Stimulated activated effector memory CD8-positive, alpha-beta T cell treated with anti-CD3 and anti-CD28 coated beads, Interleukin-12 subunit alpha, Interleukin-12 subunit beta, amount 100 ng/mL, for 72 hours (primary cell): ENCODE measurements at regions not wholly inside any gene's neighbourhood (a gene's known extent, or its start where the extent isn't known, plus 50 kb on each side); places are given as distances from the start of the nearest gene placed in this dataset.

Experiments used
- ATAC-seq: fragments of 150-1000 bp; cut with Tn5 transposase; 2 replicates; pipeline ENCODE4 v1.10.0; 2021
- DNase-seq, 2 donors: peaks; one replicate each; pipeline ENCODE4 v3.0.0; 2021 to 2022; ENCODE audit warnings: low spot score in 2 of 2
- H3K27ac Mint-ChIP-seq: one replicate; pipeline ENCODE4 v1.8.0; 2022; ENCODE audit warnings: mild to moderate bottlenecking, mixed read lengths
- H3K36me3 Mint-ChIP-seq: one replicate; pipeline ENCODE4 v1.8.0; 2022; ENCODE audit warnings: mild to moderate bottlenecking, mixed read lengths
- H3K4me1 Mint-ChIP-seq: one replicate; pipeline ENCODE4 v1.8.0; 2022; ENCODE audit warnings: mixed read lengths
- H3K4me3 Mint-ChIP-seq: one replicate; pipeline ENCODE4 v1.8.0; 2022; ENCODE audit warnings: mild to moderate bottlenecking, mixed read lengths
- H3K9me3 Mint-ChIP-seq: one replicate; pipeline ENCODE4 v1.8.0; 2022; ENCODE audit warnings: mixed read lengths

GRCh38 chrX:14295426-14295825, 233.9 kb upstream of the GLRA2 start:
- H3K4me1 Mint-ChIP-seq, result no peaks in the 10 kb centered on the region
- no peak overlapping the region for H3K27ac Mint-ChIP-seq
- H3K9me3 Mint-ChIP-seq, result peaks cover 1% of the 10 kb centered on the region
- DNase-seq (no peak), ATAC-seq (no peak)
- H3K4me3 Mint-ChIP-seq, result no peak overlapping the region
- no peaks in the 10 kb centered on the region for H3K36me3 Mint-ChIP-seq

- H3K36me3 Mint-ChIP-seq, result no peaks in the 10 kb centered on the region
- no peaks in the 10 kb centered on the region for H3K4me1 Mint-ChIP-seq
- ATAC-seq (no peak), DNase-seq (no peak)
- no peak overlapping the region for H3K27ac Mint-ChIP-seq
- no peak overlapping the region for H3K4me3 Mint-ChIP-seq
- peaks cover 3% of the 10 kb centered on the region for H3K9me3 Mint-ChIP-seq
Observed at GRCh38 chrX:14291666-14292500, 237.5 kb upstream of the GLRA2 start.

- Mint-ChIP-seq H3K9me3 (peaks cover 3% of the 10 kb centered on the region), H3K4me3 (no peak overlapping the region), H3K4me1 (no peaks in the 10 kb centered on the region), H3K27ac (no peak overlapping the region), H3K36me3 (no peaks in the 10 kb centered on the region)
- ATAC-seq, result no peak
- DNase-seq, result no peak
Observed at GRCh38 chrX:14290335-14290734, 239.0 kb upstream of the GLRA2 start.

GRCh38 chrX:14274691-14275090, 245.0 kb upstream of the GEMIN8 start:
- H3K4me1 Mint-ChIP-seq, result no peaks in the 10 kb centered on the region
- no peaks in the 10 kb centered on the region for H3K36me3 Mint-ChIP-seq
- H3K27ac Mint-ChIP-seq, result no peak overlapping the region
- H3K9me3 Mint-ChIP-seq, result no peaks in the 10 kb centered on the region
- DNase-seq (no peak), ATAC-seq (no peak)
- H3K4me3 Mint-ChIP-seq, result no peak overlapping the region

- Mint-ChIP-seq H3K4me3 (no peak overlapping the region), H3K27ac (no peak overlapping the region), H3K4me1 (no peaks in the 10 kb centered on the region), H3K9me3 (peaks cover 3% of the 10 kb centered on the region), H3K36me3 (no peaks in the 10 kb centered on the region)
- DNase-seq, result no peak
- no peak for ATAC-seq
Observed at GRCh38 chrX:14267216-14267615, 237.5 kb upstream of the GEMIN8 start.

GRCh38 chrX:14266705-14267104, 237.0 kb upstream of the GEMIN8 start:
- H3K27ac Mint-ChIP-seq, result no peak overlapping the region
- no peaks in the 10 kb centered on the region for H3K4me1 Mint-ChIP-seq
- H3K36me3 Mint-ChIP-seq, result no peaks in the 10 kb centered on the region
- no peak overlapping the region for H3K4me3 Mint-ChIP-seq
- peaks cover 3% of the 10 kb centered on the region for H3K9me3 Mint-ChIP-seq
- DNase-seq (no peak), ATAC-seq (no peak)

GRCh38 chrX:14243823-14244222, 214.1 kb upstream of the GEMIN8 start:
- Mint-ChIP-seq H3K9me3 (no peaks in the 10 kb centered on the region), H3K4me1 (no peaks in the 10 kb centered on the region), H3K4me3 (no peak overlapping the region), H3K36me3 (no peaks in the 10 kb centered on the region), H3K27ac (no peak overlapping the region)
- ATAC-seq, result no peak
- DNase-seq, result no peak

GRCh38 chrX:14235004-14235403, 205.3 kb upstream of the GEMIN8 start:
- DNase-seq, result no peak
- ATAC-seq, result no peak
- H3K9me3 Mint-ChIP-seq, result no peaks in the 10 kb centered on the region
- no peak overlapping the region for H3K27ac Mint-ChIP-seq
- H3K4me3 Mint-ChIP-seq, result no peak overlapping the region
- no peaks in the 10 kb centered on the region for H3K4me1 Mint-ChIP-seq
- H3K36me3 Mint-ChIP-seq, result no peaks in the 10 kb centered on the region

- Mint-ChIP-seq H3K4me1 (no peaks in the 10 kb centered on the region), H3K9me3 (no peaks in the 10 kb centered on the region), H3K27ac (no peak overlapping the region), H3K4me3 (no peak overlapping the region), H3K36me3 (no peaks in the 10 kb centered on the region)
- DNase-seq, result no peak
- no peak for ATAC-seq
Observed at GRCh38 chrX:14232688-14233087, 203.0 kb upstream of the GEMIN8 start.

- ATAC-seq, result no peak
- Mint-ChIP-seq H3K27ac (no peak overlapping the region), H3K9me3 (no peaks in the 10 kb centered on the region), H3K4me1 (no peaks in the 10 kb centered on the region), H3K4me3 (no peak overlapping the region), H3K36me3 (no peaks in the 10 kb centered on the region)
- no peak for DNase-seq
Observed at GRCh38 chrX:14228611-14229010, 198.9 kb upstream of the GEMIN8 start.

- H3K4me3 Mint-ChIP-seq, result no peak overlapping the region
- no peak overlapping the region for H3K27ac Mint-ChIP-seq
- no peaks in the 10 kb centered on the region for H3K9me3 Mint-ChIP-seq
- no peak for DNase-seq
- ATAC-seq, result no peak
- H3K4me1 Mint-ChIP-seq, result no peaks in the 10 kb centered on the region
- H3K36me3 Mint-ChIP-seq, result no peaks in the 10 kb centered on the region
Observed at GRCh38 chrX:14220386-14220944, 190.8 kb upstream of the GEMIN8 start.

- Mint-ChIP-seq H3K4me1 (no peaks in the 10 kb centered on the region), H3K9me3 (peaks cover 5% of the 10 kb centered on the region), H3K36me3 (no peaks in the 10 kb centered on the region), H3K4me3 (no peak overlapping the region), H3K27ac (no peak overlapping the region)
- DNase-seq (no peak), ATAC-seq (no peak)
Observed at GRCh38 chrX:14209034-14209433, 179.3 kb upstream of the GEMIN8 start.

GRCh38 chrX:14194711-14195110, 165.0 kb upstream of the GEMIN8 start:
- Mint-ChIP-seq H3K4me1 (no peaks in the 10 kb centered on the region), H3K27ac (no peak overlapping the region), H3K9me3 (peaks cover 4% of the 10 kb centered on the region), H3K36me3 (no peaks in the 10 kb centered on the region), H3K4me3 (no peak overlapping the region)
- DNase-seq (no peak), ATAC-seq (no peak)

GRCh38 chrX:14193547-14193946, 163.9 kb upstream of the GEMIN8 start:
- DNase-seq (no peak), ATAC-seq (no peak)
- Mint-ChIP-seq H3K27ac (no peak overlapping the region), H3K9me3 (peaks cover 4% of the 10 kb centered on the region), H3K36me3 (no peaks in the 10 kb centered on the region), H3K4me1 (no peaks in the 10 kb centered on the region), H3K4me3 (no peak overlapping the region)

- no peaks in the 10 kb centered on the region for H3K9me3 Mint-ChIP-seq
- no peak for ATAC-seq
- no peak overlapping the region for H3K4me3 Mint-ChIP-seq
- H3K27ac Mint-ChIP-seq, result no peak overlapping the region
- DNase-seq, result no peak
- no peaks in the 10 kb centered on the region for H3K4me1 Mint-ChIP-seq
- H3K36me3 Mint-ChIP-seq, result no peaks in the 10 kb centered on the region
Observed at GRCh38 chrX:14173873-14174272, 144.2 kb upstream of the GEMIN8 start.

GRCh38 chrX:14164828-14165227, 135.1 kb upstream of the GEMIN8 start:
- no peak for DNase-seq
- Mint-ChIP-seq H3K4me1 (no peaks in the 10 kb centered on the region), H3K4me3 (no peak overlapping the region), H3K27ac (no peak overlapping the region), H3K36me3 (no peaks in the 10 kb centered on the region), H3K9me3 (no peaks in the 10 kb centered on the region)
- no peak for ATAC-seq
